Neuronal stem cell (in vitro differentiated cells): ENCODE measurements at regions not wholly inside any gene's neighbourhood (a gene's known extent, or its start where the extent isn't known, plus 50 kb on each side); places are given as distances from the start of the nearest gene placed in this dataset.

ENCODE experiments used
- DNase-seq: peaks from one replicate; pipeline ENCODE4 v3.0.0-alpha.2; 2013; ENCODE audit warnings: low spot score
- H2AFZ ChIP-seq: one replicate; pipeline ENCODE4 v1.6.1; 2013; ENCODE audit warnings: mild to moderate bottlenecking, low read length, inconsistent platforms
- H2AK5ac ChIP-seq: 2 replicates; pipeline ENCODE4 v1.6.1; 2013; ENCODE audit warnings: low read depth, mild to moderate bottlenecking, inconsistent platforms, low read length, moderate library complexity, mixed read lengths
- H2BK120ac ChIP-seq: 2 replicates; pipeline ENCODE4 v1.6.1; 2013; ENCODE audit warnings: low read depth, mild to moderate bottlenecking, inconsistent platforms, low read length, moderate library complexity, mixed read lengths
- H2BK12ac ChIP-seq: one replicate; pipeline ENCODE4 v1.6.1; 2013; ENCODE audit warnings: low read length, inconsistent platforms
- H2BK15ac ChIP-seq: 2 replicates; pipeline ENCODE4 v1.6.1; 2013; ENCODE audit warnings: mild to moderate bottlenecking, low read length, inconsistent platforms, mixed read lengths
- H2BK5ac ChIP-seq: one replicate; pipeline ENCODE4 v1.6.1; 2013; ENCODE audit warnings: inconsistent platforms, mild to moderate bottlenecking, low read length, moderate library complexity
- H3K14ac ChIP-seq: one replicate; pipeline ENCODE4 v1.6.1; 2013; ENCODE audit warnings: low read length, inconsistent platforms
- H3K18ac ChIP-seq: 2 replicates; pipeline ENCODE4 v1.6.1; 2013; ENCODE audit warnings: low read length, inconsistent platforms
- H3K23ac ChIP-seq: 2 replicates; pipeline ENCODE4 v1.6.1; 2013; ENCODE audit warnings: low read depth, mild to moderate bottlenecking, mixed read lengths, low read length, inconsistent platforms; ENCODE audit not compliant: poor library complexity
- H3K27ac ChIP-seq: replicated peaks from 3 replicates; pipeline ENCODE4 v1.5.1; 2013; ENCODE audit warnings: low read length, inconsistent platforms
- H3K27me3 ChIP-seq, 3 experiments: 2 replicates each; pipeline ENCODE4 v1.6.1; 2013; ENCODE audit warnings: low read length in 3 of 3, mild to moderate bottlenecking in 2 of 3, inconsistent platforms in 1 of 3, low read depth in 1 of 3, mixed read lengths in 1 of 3, moderate library complexity in 1 of 3; ENCODE audit not compliant: control insufficient read depth in 3 of 3, insufficient read depth in 3 of 3
- H3K36me3 ChIP-seq, 2 donors: replicated peaks in 1 of 2; 2 replicates each; pipeline ENCODE4 v1.6.1; 2013; ENCODE audit warnings: low read length in 2 of 2; ENCODE audit not compliant: control insufficient read depth in 2 of 2, insufficient read depth in 2 of 2
- H3K4ac ChIP-seq: 2 replicates; pipeline ENCODE4 v1.6.1; 2013; ENCODE audit warnings: inconsistent platforms, mild to moderate bottlenecking, low read length, moderate library complexity
- H3K4me1 ChIP-seq, 2 donors: 1 replicate in 1 of 2; 2 replicates in 1 of 2; pipeline ENCODE4 v1.6.1; 2013; ENCODE audit warnings: low read length in 2 of 2, low read depth in 1 of 2; ENCODE audit not compliant: control insufficient read depth in 2 of 2, insufficient read depth in 1 of 2
- H3K4me2 ChIP-seq: one replicate; pipeline ENCODE4 v1.6.1; 2013; ENCODE audit warnings: mild to moderate bottlenecking, low read length, inconsistent platforms; ENCODE audit not compliant: insufficient read depth, poor library complexity, severe bottlenecking
- H3K4me3 ChIP-seq, 2 donors: 2 replicates each; pipeline ENCODE4 v1.5.1; 2013; ENCODE audit warnings: low read length in 2 of 2, mild to moderate bottlenecking in 2 of 2, inconsistent platforms in 1 of 2, moderate library complexity in 1 of 2
- H3K79me1 ChIP-seq: one replicate; pipeline ENCODE4 v1.6.1; 2013; ENCODE audit warnings: low read depth, mild to moderate bottlenecking, inconsistent platforms, low read length, moderate library complexity
- H3K9ac ChIP-seq: one replicate; pipeline ENCODE4 v1.6.1; 2013; ENCODE audit warnings: mild to moderate bottlenecking, low read depth, low read length, inconsistent platforms; ENCODE audit not compliant: poor library complexity
- H3K9me3 ChIP-seq, 2 donors: replicated peaks in 1 of 2; 2 replicates each; pipeline versions ENCODE3 to v1.6.1; 2013; ENCODE audit warnings: low read length in 2 of 2, mild to moderate bottlenecking in 2 of 2, inconsistent platforms in 1 of 2, low read depth in 1 of 2, mixed read lengths in 1 of 2, moderate library complexity in 1 of 2; ENCODE audit not compliant: control insufficient read depth in 2 of 2, insufficient read depth in 1 of 2
- H4K8ac ChIP-seq: one replicate; pipeline ENCODE4 v1.6.1; 2013; ENCODE audit warnings: low read depth, mild to moderate bottlenecking, inconsistent platforms, low read length, moderate library complexity
- H4K91ac ChIP-seq: one replicate; pipeline ENCODE4 v1.6.1; 2013; ENCODE audit warnings: low read length, low read depth, mild to moderate bottlenecking, inconsistent platforms; ENCODE audit not compliant: poor library complexity
- WGBS, 2 donors: extraction: QIAGEN DNeasy Blood & Tissue Kit; methylation state at CpG; one replicate each; pipeline ENCODE4 v1.1.7; 2013; ENCODE audit warnings: missing lambda C conversion rate in 2 of 2, mixed read lengths in 1 of 2; ENCODE audit not compliant: insufficient read length in 2 of 2, insufficient replicate concordance in 1 of 2; ENCODE audit errors: extremely low coverage in 2 of 2; 5-methylcytosine and 5-hydroxymethylcytosine counted together

DNA sequence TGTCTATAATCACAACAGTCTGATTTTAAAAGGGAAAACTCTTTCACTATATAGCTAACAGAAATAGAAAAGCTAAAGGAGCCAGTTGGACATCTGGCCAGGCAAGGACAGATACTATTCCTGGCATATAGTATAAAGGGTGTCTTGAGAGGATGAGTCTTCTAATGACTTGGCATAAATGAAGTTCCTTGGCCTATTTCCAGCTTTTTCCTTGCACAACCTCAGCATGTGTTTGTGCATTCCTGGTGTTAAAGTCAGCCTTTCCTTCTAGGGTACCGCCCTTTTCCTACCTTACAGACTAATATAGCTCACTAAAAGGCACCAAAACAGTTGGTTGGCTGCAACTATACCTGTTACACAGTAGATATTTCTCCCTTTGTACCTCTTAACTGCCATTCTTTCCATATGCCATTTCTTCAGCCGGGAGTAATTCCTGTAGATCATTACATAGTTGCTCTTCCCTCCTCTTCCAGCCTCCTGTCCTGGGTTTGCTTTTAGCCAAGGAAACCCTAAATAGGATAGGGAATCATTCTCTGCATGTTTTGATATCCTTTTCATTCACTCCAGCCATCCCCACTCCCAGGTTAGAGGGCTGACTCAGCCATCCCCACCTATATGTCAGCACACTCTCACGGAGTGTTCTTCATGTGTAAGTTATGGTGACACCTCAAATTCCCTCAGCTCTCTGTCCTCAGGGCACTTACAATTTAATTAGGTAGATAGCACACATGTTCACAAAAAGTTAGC lies 102.1 kb upstream of the MDFIC start:
- WGBS, 2 donors, result no CpG with 5 or more reads among the region's 3 CpGs
- no peak for DNase-seq
- Histone ChIP-seq H3K4me1 (no peaks in the 10 kb centered on the region), H2BK15ac (no peak overlapping the region), H2BK120ac (no peak overlapping the region), H3K14ac (no peak overlapping the region), H4K91ac (no peak overlapping the region), H3K36me3 (no peaks in the 10 kb centered on the region), H3K9me3 (no peaks in the 10 kb centered on the region), H3K27me3 (no peaks in the 10 kb centered on the region), H4K8ac (no peak overlapping the region), H3K79me1 (no peaks in the 10 kb centered on the region), H3K4me3 (no peak overlapping the region), H2AK5ac (no peak overlapping the region), H3K23ac (no peak overlapping the region), H3K18ac (no peak overlapping the region), H2BK12ac (no peak overlapping the region), H3K9ac (no peak overlapping the region), H3K4ac (no peak overlapping the region), H3K4me2 (no peak overlapping the region), H2AFZ (no peak overlapping the region), H3K27ac (no peak overlapping the region), H2BK5ac (no peak overlapping the region)

DNA sequence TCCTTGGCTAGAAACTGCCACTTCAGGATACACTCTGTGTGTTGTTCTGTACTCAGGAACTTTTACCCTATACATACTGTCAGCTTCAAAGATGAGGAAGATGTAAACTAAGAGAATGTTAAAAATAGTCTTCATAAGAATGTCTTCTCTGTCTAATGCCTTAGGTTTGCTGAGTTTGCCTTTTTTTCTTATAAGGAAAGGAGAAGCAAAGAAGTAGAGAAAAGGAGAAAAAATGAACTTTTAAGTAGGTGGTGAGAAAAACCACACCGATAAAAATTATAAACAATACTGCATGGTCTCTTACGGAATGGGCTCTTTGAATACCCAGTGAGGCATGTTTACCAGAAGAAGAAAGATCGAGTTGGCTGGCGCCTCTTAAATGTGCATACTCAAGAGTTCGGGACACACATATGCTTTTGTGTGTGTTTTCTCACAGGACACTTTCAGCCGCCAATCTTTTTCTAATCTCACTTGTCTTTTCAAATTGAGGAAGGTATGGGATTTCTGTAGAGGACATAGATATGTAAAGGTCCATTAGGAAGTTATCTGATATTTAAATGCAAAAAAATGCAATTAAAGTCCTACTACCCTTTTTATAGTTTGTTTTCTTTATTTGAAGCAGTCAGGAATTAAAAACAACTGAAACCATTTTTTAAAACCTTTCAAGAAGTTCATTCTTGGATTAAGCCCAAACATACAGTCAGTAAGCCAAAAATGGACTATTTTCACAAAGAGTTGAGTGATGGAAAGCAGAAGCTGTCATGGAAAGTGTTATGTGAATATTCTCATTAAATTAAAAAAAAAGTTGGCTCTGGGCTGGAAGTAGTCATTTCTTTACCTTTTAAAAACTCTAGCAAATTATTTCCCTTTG lies 100.6 kb upstream of the MDFIC start:
- peaks cover 0 to 2% of the 10 kb centered on the region in 2 donors for H3K4me1 ChIP-seq
- DNase-seq, result no peak
- no peak overlapping the region for H4K91ac ChIP-seq
- no peak overlapping the region for H2AK5ac ChIP-seq
- H3K14ac ChIP-seq, result no peak overlapping the region
- no peak overlapping the region for H2AFZ ChIP-seq
- H3K79me1 ChIP-seq, result no peaks in the 10 kb centered on the region
- no peak overlapping the region for H4K8ac ChIP-seq
- H2BK5ac ChIP-seq, result no peak overlapping the region
- H3K23ac ChIP-seq, result no peak overlapping the region
- no peak overlapping the region for H3K9ac ChIP-seq
- no peaks in the 10 kb centered on the region for H3K9me3 ChIP-seq
- H3K27me3 ChIP-seq, result no peaks in the 10 kb centered on the region
- no peak overlapping the region for H3K27ac ChIP-seq
- no peak overlapping the region for H3K4me2 ChIP-seq
- H2BK120ac ChIP-seq, result no peak overlapping the region
- no peaks in the 10 kb centered on the region for H3K36me3 ChIP-seq
- no peak overlapping the region for H3K4ac ChIP-seq
- no peak overlapping the region for H3K4me3 ChIP-seq
- no CpG with 5 or more reads among the region's 6 CpGs for WGBS, 2 donors
- no peak overlapping the region for H2BK12ac ChIP-seq
- H3K18ac ChIP-seq, result no peak overlapping the region
- no peak overlapping the region for H2BK15ac ChIP-seq

DNA sequence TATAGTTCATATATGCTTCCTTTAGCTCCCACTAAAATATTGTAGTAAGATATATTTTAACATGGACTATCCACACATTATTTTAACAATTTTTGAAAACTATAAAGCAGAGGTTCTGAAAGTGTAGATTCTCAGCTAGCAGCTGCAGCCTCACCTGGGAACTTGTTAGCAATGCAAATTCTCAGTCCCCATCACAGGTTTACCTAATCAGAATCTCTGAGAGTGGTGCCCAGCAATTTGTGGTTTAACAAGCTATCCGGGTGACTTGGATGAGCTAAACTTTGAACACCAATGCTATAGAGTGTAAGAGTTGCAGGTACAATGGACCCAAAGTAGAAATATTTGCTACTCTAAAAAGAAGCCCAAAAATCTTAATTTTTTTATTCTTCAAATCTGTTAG lies 99.8 kb upstream of the MDFIC start:
- WGBS, 2 donors, result no CpG with 5 or more reads among the region's 1 CpG
- Histone ChIP-seq H2BK5ac (no peak overlapping the region), H2BK12ac (no peak overlapping the region), H3K9ac (no peak overlapping the region), H3K14ac (no peak overlapping the region), H3K27ac (no peak overlapping the region), H3K23ac (no peak overlapping the region), H2BK15ac (no peak overlapping the region), H3K9me3 (peaks cover 0 to 3% of the 10 kb centered on the region in 2 donors), H3K4me1 (peaks cover 0 to 2% of the 10 kb centered on the region in 2 donors), H3K18ac (no peak overlapping the region), H4K91ac (no peak overlapping the region), H2AK5ac (no peak overlapping the region), H3K4ac (no peak overlapping the region), H4K8ac (no peak overlapping the region), H3K4me3 (no peak overlapping the region), H2AFZ (no peak overlapping the region), H3K4me2 (no peak overlapping the region), H3K36me3 (no peaks in the 10 kb centered on the region), H3K27me3 (no peaks in the 10 kb centered on the region), H3K79me1 (no peaks in the 10 kb centered on the region), H2BK120ac (no peak overlapping the region)
- DNase-seq, result no peak

DNA sequence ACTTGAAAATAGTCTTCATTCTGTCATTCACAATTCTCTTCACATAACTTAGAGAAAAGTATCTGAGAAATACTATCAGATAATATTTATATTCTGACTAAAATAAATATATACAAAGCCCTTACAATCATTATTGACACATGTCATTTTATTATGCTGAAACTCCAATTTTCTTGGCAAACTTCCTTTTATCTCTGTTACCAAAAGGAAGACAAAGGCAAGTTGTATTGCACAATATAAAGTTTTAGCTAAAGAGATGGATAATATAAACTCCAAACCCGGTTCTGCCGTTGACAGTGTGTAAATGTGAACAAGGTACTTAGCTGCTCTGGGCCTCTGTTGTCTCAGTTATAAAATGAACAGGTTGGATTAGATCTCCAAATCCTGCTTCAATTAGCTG lies 99.0 kb upstream of the MDFIC start:
- no peak overlapping the region for H2BK5ac ChIP-seq
- H2BK12ac ChIP-seq, result no peak overlapping the region
- no peak overlapping the region for H3K4me2 ChIP-seq
- no peak overlapping the region for H3K14ac ChIP-seq
- no peak overlapping the region for H3K23ac ChIP-seq
- no peak for DNase-seq
- no peak overlapping the region for H3K18ac ChIP-seq
- no peak overlapping the region for H4K91ac ChIP-seq
- H2AFZ ChIP-seq, result no peak overlapping the region
- no peak overlapping the region for H3K4me3 ChIP-seq
- no peaks in the 10 kb centered on the region for H3K79me1 ChIP-seq
- H3K9ac ChIP-seq, result no peak overlapping the region
- H3K9me3 ChIP-seq, result peaks cover 0 to 3% of the 10 kb centered on the region in 2 donors
- H2BK120ac ChIP-seq, result no peak overlapping the region
- H2BK15ac ChIP-seq, result no peak overlapping the region
- no peaks in the 10 kb centered on the region for H3K36me3 ChIP-seq
- no peak overlapping the region for H4K8ac ChIP-seq
- no peak overlapping the region for H2AK5ac ChIP-seq
- H3K4ac ChIP-seq, result no peak overlapping the region
- H3K27ac ChIP-seq, result no peak overlapping the region
- H3K4me1 ChIP-seq, result peaks cover 0 to 2% of the 10 kb centered on the region in 2 donors
- no peaks in the 10 kb centered on the region for H3K27me3 ChIP-seq
- no CpG with 5 or more reads among the region's 2 CpGs for WGBS, 2 donors
